Gastrocnemius medialis (tissue), 4 donors: ENCODE measurements at regions not wholly inside any gene's neighbourhood (a gene's known extent, or its start where the extent isn't known, plus 50 kb on each side); places are given as distances from the start of the nearest gene placed in this dataset.

ENCODE experiments used
- CTCF ChIP-seq, 5 experiments: fragments of 450-650 bp in 3 of 5; fragments of 200-600 bp in 2 of 5; sonication (generic) in 2 of 5; IDR thresholded peaks in 4 of 5; conservative IDR thresholded peaks in 1 of 5; 1 replicate in 4 of 5; 2 replicates in 1 of 5; pipeline ENCODE4 v1.5.1; 2016 to 2019; ENCODE audit warnings: antibody characterized with exemption in 5 of 5, mild to moderate bottlenecking in 3 of 5, moderate library complexity in 3 of 5
- POLR2A ChIP-seq, 2 donors: fragments of 450-650 bp; IDR thresholded peaks; one replicate each; pipeline ENCODE4 v1.6.1; 2017; ENCODE audit warnings: antibody characterized with exemption in 2 of 2, mild to moderate bottlenecking in 2 of 2, moderate library complexity in 2 of 2

- TF ChIP-seq CTCF (IDR thresholded peaks at IDR 0.05 in 4 of 5, conservative IDR thresholded peaks at IDR 0.05 in 1 of 5) (no peak), POLR2A (IDR thresholded peaks at IDR 0.05) (no peak)
Measured at GRCh38 chr1:218660678-218661053, 315.5 kb downstream of the TGFB2 start.
